ENCODE measurements at regions not wholly inside any gene's neighbourhood (a gene's known extent, or its start where the extent isn't known, plus 50 kb on each side); places are given as distances from the start of the nearest gene placed in this dataset.
"Not testable (repeated sequence)": the region's sequence is repeated elsewhere in the genome, so short reads cannot be mapped to it uniquely, and the experiment has no call there.

- DNase-seq (ENCODE audit: low read depth), result no peak
- H3K4me3 ChIP-seq (ENCODE audit: low read length), result no peak overlapping the region
- no peak for TF ChIP-seq CTCF (IDR thresholded peaks at IDR 0.05; ENCODE audit: insufficient read depth, low read depth, low read length, missing control alignments)
These were observed 246.1 kb downstream of the MSX2 start for GRCh38 chr5:174970502-174970901.

GRCh38 chr5:174953871-174954270 lies 229.5 kb downstream of the MSX2 start:
- no peak for DNase-seq (ENCODE audit: low read depth)
- H3K4me3 ChIP-seq (ENCODE audit: low read length), result no peak overlapping the region
- TF ChIP-seq CTCF (IDR thresholded peaks at IDR 0.05; ENCODE audit: insufficient read depth, low read depth, low read length, missing control alignments), result no peak

- peak; percentile 80 for TF ChIP-seq CTCF (IDR thresholded peaks at IDR 0.05; ENCODE audit: insufficient read depth, low read depth, low read length, missing control alignments)
These were observed 226.9 kb downstream of the MSX2 start for GRCh38 chr5:174951151-174951780.

GRCh38 chr5:174947548-174947947 lies 223.2 kb downstream of the MSX2 start:
- no peak for TF ChIP-seq CTCF (IDR thresholded peaks at IDR 0.05; ENCODE audit: insufficient read depth, low read depth, low read length, missing control alignments)
- DNase-seq (ENCODE audit: low read depth), result no peak
- H3K4me3 ChIP-seq (ENCODE audit: low read length), result no peak overlapping the region

More at GRCh38 chr5:174951151-174951780, 226.9 kb downstream of the MSX2 start:
- H3K4me3 ChIP-seq (ENCODE audit: low read length), result no peak overlapping the region
- peak; percentile 62 for DNase-seq (ENCODE audit: low read depth)

GRCh38 chr5:174945853-174946252 lies 221.5 kb downstream of the MSX2 start:
- no peak for TF ChIP-seq CTCF (IDR thresholded peaks at IDR 0.05; ENCODE audit: insufficient read depth, low read depth, low read length, missing control alignments)
- no peak overlapping the region for H3K4me3 ChIP-seq (ENCODE audit: low read length)
- no peak for DNase-seq (ENCODE audit: low read depth)

GRCh38 chr5:174943785-174944184 lies 219.4 kb downstream of the MSX2 start:
- no peak overlapping the region for H3K4me3 ChIP-seq (ENCODE audit: low read length)
- TF ChIP-seq CTCF (IDR thresholded peaks at IDR 0.05; ENCODE audit: insufficient read depth, low read depth, low read length, missing control alignments), result no peak
- no peak for DNase-seq (ENCODE audit: low read depth)

GRCh38 chr5:174943002-174943401 lies 218.6 kb downstream of the MSX2 start:
- DNase-seq (ENCODE audit: low read depth); H3K4me3 ChIP-seq (ENCODE audit: low read length): not testable (repeated sequence)

Measured in epithelial cell of esophagus (primary cell).